BJ (cell line): ENCODE measurements at regions not wholly inside any gene's neighbourhood (a gene's known extent, or its start where the extent isn't known, plus 50 kb on each side); places are given as distances from the start of the nearest gene placed in this dataset.

Experiments used
- CTCF ChIA-PET: fragments of 350-600 bp; formaldehyde crosslinking; extraction: SDS; loops from one replicate; lab custom pipeline; 2021; ENCODE audit warnings: antibody characterized with exemption, inconsistent platforms; lab: Yijun Ruan, JAX
- POLR2A ChIA-PET: fragments of 300-600 bp; sonication (Branson Sonifier 250); formaldehyde crosslinking; extraction: SDS; loops from one replicate; lab custom pipeline; 2021; ENCODE audit warnings: antibody characterized with exemption; lab: Charles Lee
- DNase-seq: peaks from one replicate; pipeline ENCODE4 v3.0.0-alpha.2; 2011; ENCODE audit warnings: low read depth
- H3K27me3 ChIP-seq: 2 replicates; pipeline ENCODE4 v1.6.0; 2011; ENCODE audit warnings: low read length; ENCODE audit not compliant: control insufficient read depth, insufficient read depth
- H3K36me3 ChIP-seq: 2 replicates; pipeline ENCODE4 v1.5.1; 2011; ENCODE audit warnings: low read length; ENCODE audit not compliant: control insufficient read depth, insufficient read depth
- H3K4me3 ChIP-seq: 2 replicates; pipeline ENCODE4 v1.5.1; 2011; ENCODE audit warnings: low read depth, mild to moderate bottlenecking, control low read depth, low read length
- TF ChIP-seq, protein P1 (sequence below): IDR thresholded peaks from 2 replicates; pipeline ENCODE4 v1.5.1; 2011; ENCODE audit warnings: low read depth, mild to moderate bottlenecking, control low read depth, inconsistent platforms, low read length, moderate library complexity; ENCODE audit not compliant: insufficient read depth

DNA sequence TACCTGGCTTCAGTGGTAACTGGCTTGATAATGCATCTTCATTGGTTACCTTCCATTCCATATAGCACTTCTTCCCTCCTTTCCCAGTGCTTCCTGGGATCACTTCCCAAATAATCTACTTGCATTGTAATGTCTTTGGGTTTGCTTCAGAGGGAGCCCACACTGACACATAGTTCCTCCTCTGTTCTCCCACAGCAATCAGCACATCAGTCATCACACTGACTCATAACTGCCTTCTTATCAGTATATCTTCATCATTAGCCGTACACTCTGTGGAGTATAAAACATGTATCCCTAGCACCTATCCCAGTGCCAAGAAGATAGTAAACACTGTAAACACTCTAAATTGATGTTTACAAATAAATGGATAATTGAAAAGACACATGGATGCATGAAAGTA, 91.4 kb upstream of the SCN10A start:
- POLR2A ChIA-PET = no interaction called here
- CTCF ChIA-PET = no interaction called here
- H3K36me3 ChIP-seq = no peaks in the 10 kb centered on the region

GRCh38 chr3:38890426-38890825, 74.4 kb upstream of the SCN10A start:
- TF ChIP-seq, protein P1, sequence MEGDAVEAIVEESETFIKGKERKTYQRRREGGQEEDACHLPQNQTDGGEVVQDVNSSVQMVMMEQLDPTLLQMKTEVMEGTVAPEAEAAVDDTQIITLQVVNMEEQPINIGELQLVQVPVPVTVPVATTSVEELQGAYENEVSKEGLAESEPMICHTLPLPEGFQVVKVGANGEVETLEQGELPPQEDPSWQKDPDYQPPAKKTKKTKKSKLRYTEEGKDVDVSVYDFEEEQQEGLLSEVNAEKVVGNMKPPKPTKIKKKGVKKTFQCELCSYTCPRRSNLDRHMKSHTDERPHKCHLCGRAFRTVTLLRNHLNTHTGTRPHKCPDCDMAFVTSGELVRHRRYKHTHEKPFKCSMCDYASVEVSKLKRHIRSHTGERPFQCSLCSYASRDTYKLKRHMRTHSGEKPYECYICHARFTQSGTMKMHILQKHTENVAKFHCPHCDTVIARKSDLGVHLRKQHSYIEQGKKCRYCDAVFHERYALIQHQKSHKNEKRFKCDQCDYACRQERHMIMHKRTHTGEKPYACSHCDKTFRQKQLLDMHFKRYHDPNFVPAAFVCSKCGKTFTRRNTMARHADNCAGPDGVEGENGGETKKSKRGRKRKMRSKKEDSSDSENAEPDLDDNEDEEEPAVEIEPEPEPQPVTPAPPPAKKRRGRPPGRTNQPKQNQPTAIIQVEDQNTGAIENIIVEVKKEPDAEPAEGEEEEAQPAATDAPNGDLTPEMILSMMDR = no peak
- POLR2A ChIA-PET = no interaction called here

More for the DNA sequence above, 91.4 kb upstream of the SCN10A start:
- TF ChIP-seq, protein P1 = no peak
- DNase-seq = no peak
- H3K4me3 ChIP-seq = no peak overlapping the region
- no peaks in the 10 kb centered on the region for H3K27me3 ChIP-seq

GRCh38 chr3:38878646-38879045, 62.6 kb upstream of the SCN10A start:
- POLR2A ChIA-PET = no interaction called here
- TF ChIP-seq, protein P1 = no peak
- CTCF ChIA-PET = no interaction called here
- H3K27me3 ChIP-seq = no peaks in the 10 kb centered on the region
- no peaks in the 10 kb centered on the region for H3K36me3 ChIP-seq
- H3K4me3 ChIP-seq = no peak overlapping the region
- DNase-seq = no peak

More at GRCh38 chr3:38890426-38890825, 74.4 kb upstream of the SCN10A start:
- H3K27me3 ChIP-seq = no peaks in the 10 kb centered on the region
- DNase-seq = no peak
- CTCF ChIA-PET = interaction anchor here (1.1 kb wide), 1 partner anchor 368 kb away, joined by 3 read pairs; no protein-coding TSS in a partner anchor
- no peaks in the 10 kb centered on the region for H3K36me3 ChIP-seq
- H3K4me3 ChIP-seq = no peak overlapping the region
